SK-N-MC (cell line): ENCODE measurements at regions not wholly inside any gene's neighbourhood (a gene's known extent, or its start where the extent isn't known, plus 50 kb on each side); places are given as distances from the start of the nearest gene placed in this dataset.
"Not testable (repeated sequence)": the region's sequence is repeated elsewhere in the genome, so short reads cannot be mapped to it uniquely, and the experiment has no call there.

Experiments
- DNase-seq: peaks from one replicate; pipeline ENCODE4 v3.0.0-alpha.2; 2011; ENCODE audit warnings: low read depth, low spot score
- H3K27ac ChIP-seq: fragments of 200-600 bp; sonication (generic); 2 replicates; pipeline ENCODE4 v1.5.1; 2016; ENCODE audit warnings: mixed run types
- H3K36me3 ChIP-seq: fragments of 200-600 bp; sonication (generic); 2 replicates; pipeline ENCODE4 v1.6.1; 2017; ENCODE audit warnings: antibody characterized with exemption, low read length, mixed read lengths; ENCODE audit not compliant: insufficient read depth
- H3K4me3 ChIP-seq: fragments of 200-600 bp; sonication (generic); 2 replicates; pipeline ENCODE4 v1.5.1; 2016
- H3K9ac ChIP-seq: fragments of 200-600 bp; sonication (generic); 2 replicates; pipeline ENCODE4 v1.8.0; 2017; ENCODE audit warnings: mixed run types, mixed read lengths; ENCODE audit not compliant: insufficient read length
- H3K9me3 ChIP-seq: fragments of 200-600 bp; sonication (generic); 2 replicates; pipeline ENCODE4 v1.6.1; 2017; ENCODE audit warnings: low read depth, mild to moderate bottlenecking, antibody characterized with exemption, low read length, moderate library complexity, mixed read lengths
- EZH2 ChIP-seq: fragments of 200-600 bp; sonication (generic); IDR thresholded peaks from one replicate; pipeline ENCODE4 v1.6.1; 2017; ENCODE audit warnings: antibody characterized with exemption
- FOXP2 ChIP-seq: optimal IDR thresholded peaks from 2 replicates; pipeline ENCODE3; 2011; ENCODE audit warnings: mild to moderate bottlenecking, moderate library complexity; ENCODE audit not compliant: insufficient read depth; ENCODE audit errors: extremely low read length, control extremely low read depth
- POLR2AphosphoS5 ChIP-seq: IDR thresholded peaks from 2 replicates; pipeline ENCODE4 v1.6.1; 2012; ENCODE audit warnings: mild to moderate bottlenecking, low read depth, low read length, borderline replicate concordance

DNA sequence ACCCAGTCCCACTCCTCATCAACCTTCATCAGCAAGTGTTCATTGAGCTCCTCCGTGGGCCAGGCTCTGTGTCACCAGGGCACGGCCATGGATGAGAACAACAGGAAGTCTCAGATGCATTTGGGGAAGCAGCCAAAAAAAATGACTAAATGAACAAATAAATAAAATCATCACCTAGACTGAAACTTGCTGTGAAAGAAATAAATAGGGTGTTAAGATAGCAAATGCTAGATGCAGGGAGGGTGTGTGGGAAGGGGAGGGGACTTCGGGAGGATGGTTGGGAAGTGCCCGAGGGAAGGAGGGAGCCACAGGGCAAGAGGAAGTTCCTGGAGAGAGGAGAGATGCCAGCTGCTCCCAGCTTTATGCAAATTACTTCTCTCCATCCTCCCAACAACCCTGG is 696.7 kb downstream of the PTPRU start:
- Histone ChIP-seq H3K4me3 (no peak overlapping the region), H3K36me3 (no peaks in the 10 kb centered on the region), H3K9ac (no peak overlapping the region), H3K27ac (no peak overlapping the region), H3K9me3 (no peaks in the 10 kb centered on the region)
- DNase-seq, result no peak
- no peak for TF ChIP-seq EZH2
- TF ChIP-seq FOXP2, result no peak
- TF ChIP-seq POLR2AphosphoS5, result no peak

DNA sequence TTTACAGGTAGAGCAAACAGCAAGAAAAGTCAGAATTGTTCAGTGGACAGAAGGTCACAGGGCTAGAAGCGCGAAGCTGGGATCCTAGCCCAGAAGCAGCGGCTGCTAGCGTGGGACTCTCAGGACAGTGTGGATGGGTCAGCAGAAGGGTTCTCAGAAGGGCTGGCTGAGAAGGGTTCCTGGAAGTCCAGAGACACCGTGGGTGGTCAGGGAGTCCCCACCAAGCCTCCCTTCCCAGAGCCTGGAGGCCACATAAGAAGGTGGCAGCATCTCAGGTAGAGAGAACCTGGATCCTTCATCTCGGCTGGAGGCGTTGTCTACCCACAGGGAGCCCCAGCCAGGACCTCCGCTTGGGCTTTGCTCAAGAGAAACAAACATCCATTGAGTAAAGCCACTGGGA is 696.3 kb downstream of the PTPRU start:
- H3K4me3 ChIP-seq, result no peak overlapping the region
- H3K9ac ChIP-seq, result no peak overlapping the region
- H3K36me3 ChIP-seq, result no peaks in the 10 kb centered on the region
- TF ChIP-seq FOXP2 (no peak), EZH2 (no peak), POLR2AphosphoS5 (no peak)
- no peaks in the 10 kb centered on the region for H3K9me3 ChIP-seq
- DNase-seq, result no peak
- H3K27ac ChIP-seq, result no peak overlapping the region

DNA sequence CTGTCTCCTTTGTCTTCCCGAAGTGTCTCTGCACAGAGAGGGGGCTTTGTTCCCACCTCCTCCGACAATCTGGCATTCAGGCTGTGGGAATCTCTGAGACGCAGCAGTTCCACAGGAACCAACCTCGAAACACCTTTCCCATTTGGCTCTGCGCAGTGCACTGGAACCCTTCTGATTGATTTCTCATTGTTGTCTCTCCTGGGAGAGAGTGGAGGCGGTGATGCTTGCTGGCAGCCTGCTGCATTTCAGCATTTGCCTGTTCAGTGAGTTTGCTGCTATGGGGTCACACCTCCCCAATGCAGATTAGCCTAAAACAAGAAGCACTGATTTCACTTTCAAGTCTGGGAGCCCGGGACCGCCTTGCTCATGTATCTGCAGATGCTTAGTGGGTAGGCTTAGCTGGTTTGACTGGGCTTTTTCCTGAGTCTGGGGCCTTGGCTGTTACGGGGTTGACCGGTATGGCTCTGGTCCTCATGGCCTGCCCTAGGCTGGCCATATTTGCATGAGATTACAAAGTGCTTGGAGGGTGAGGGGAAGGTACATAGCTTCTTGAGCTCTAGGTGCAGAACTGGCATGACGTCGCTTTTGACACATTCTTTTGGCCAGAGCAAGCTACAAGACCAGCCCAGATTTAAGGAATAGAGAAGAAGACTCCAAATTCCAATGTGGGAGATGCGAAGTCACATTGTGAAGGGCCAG is 695.3 kb downstream of the PTPRU start:
- Histone ChIP-seq H3K4me3 (no peak overlapping the region), H3K27ac (no peak overlapping the region), H3K9me3 (no peaks in the 10 kb centered on the region), H3K9ac (no peak overlapping the region), H3K36me3 (no peaks in the 10 kb centered on the region)
- no peak for TF ChIP-seq POLR2AphosphoS5
- no peak for TF ChIP-seq EZH2
- TF ChIP-seq FOXP2, result no peak
- no peak for DNase-seq

DNA sequence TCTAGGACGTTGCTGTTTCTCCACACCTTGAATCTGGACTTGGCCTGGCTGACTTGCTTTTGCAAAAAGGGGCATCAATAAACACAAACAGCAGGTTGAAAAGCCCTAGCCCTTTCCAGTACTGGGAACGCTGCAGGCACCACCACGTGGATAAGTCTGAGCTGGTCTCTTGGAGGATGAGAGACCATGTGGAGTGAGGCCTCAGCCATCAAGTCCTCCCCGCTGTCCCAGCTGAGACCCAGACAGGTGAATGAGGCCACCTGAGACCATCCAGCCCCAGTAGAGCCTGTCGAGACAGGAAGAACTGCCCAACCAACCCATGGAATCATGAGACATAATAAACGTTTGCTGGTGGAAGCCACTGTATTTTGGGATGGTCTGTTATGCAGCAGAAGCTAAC is 688.7 kb downstream of the PTPRU start:
- Histone ChIP-seq H3K4me3 (no peak overlapping the region), H3K27ac (no peak overlapping the region), H3K36me3 (no peaks in the 10 kb centered on the region), H3K9me3 (no peaks in the 10 kb centered on the region), H3K9ac (no peak overlapping the region)
- TF ChIP-seq EZH2 (no peak), POLR2AphosphoS5 (no peak), FOXP2 (no peak)
- DNase-seq, result no peak

DNA sequence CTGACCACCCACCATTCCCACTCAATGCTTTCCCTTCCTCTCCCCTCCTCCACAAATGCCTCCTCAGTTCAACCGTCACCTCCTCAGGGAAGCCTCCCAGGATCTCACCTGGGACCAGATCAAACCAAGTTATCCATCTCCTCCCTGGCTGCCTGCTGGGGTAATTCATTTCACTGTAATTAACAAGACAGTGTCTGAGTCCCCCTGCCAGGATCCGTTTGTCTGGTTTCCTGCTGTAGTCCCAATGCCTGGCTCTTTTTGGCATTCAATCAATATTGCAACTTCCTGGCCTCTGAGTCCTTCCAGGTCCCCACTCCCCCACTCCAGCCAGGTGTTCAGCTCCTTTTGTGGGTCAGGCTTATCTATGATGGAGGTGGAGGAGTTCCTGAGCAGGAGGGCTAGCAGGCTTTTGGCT is 687.7 kb downstream of the PTPRU start:
- H3K36me3 ChIP-seq, result no peaks in the 10 kb centered on the region
- no peak for DNase-seq
- no peaks in the 10 kb centered on the region for H3K9me3 ChIP-seq
- TF ChIP-seq EZH2, result no peak
- TF ChIP-seq FOXP2, result no peak
- no peak for TF ChIP-seq POLR2AphosphoS5
- no peak overlapping the region for H3K27ac ChIP-seq
- H3K4me3 ChIP-seq, result no peak overlapping the region
- no peak overlapping the region for H3K9ac ChIP-seq

DNA sequence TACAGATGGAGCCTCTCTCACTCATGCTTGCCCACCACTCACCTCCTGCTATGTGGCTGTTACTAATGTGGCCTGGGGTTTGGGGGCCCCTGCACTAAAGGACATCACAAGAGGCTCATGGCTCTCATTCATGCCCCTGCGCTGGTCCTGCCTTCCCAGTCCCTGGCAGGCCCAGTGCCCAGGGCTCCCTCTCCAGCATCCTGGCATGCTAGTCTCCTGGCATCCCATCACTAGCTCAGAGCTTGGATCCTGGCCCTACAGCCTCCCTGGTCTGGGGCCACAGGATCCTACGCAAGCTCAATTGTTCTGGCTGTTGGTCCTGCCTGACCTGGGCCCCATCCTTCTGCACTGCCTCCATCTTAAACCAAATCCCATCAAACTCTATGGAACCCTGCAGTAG is 685.4 kb downstream of the PTPRU start:
- H3K9me3 ChIP-seq, result no peaks in the 10 kb centered on the region
- no peaks in the 10 kb centered on the region for H3K36me3 ChIP-seq
- no peak overlapping the region for H3K27ac ChIP-seq
- no peak for TF ChIP-seq FOXP2
- TF ChIP-seq POLR2AphosphoS5, result no peak
- TF ChIP-seq EZH2, result no peak
- no peak overlapping the region for H3K9ac ChIP-seq
- H3K4me3 ChIP-seq, result no peak overlapping the region
- DNase-seq, result no peak

DNA sequence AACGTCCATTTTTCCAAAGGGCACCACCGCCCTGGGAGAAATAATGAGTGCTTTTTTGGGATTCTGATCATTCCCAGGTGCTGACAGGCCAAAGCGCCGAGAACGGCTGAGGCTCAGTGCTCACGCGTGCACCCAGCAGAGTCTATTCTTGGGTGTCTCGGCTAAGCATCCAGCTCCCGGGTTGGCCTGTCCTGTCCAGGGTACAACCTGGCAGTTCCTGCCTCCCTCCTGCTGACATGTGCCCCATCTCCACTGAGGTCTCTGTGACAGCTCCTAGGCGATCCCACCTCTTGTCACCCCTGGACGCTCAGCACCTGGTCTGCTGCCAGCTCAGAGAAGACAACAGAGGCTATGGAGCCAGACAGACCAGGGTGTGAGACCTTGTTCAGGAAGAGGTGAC is 684.5 kb downstream of the PTPRU start:
- no peak overlapping the region for H3K4me3 ChIP-seq
- TF ChIP-seq FOXP2 (no peak), EZH2 (no peak), POLR2AphosphoS5 (no peak)
- H3K9ac ChIP-seq, result no peak overlapping the region
- no peak overlapping the region for H3K27ac ChIP-seq
- H3K36me3 ChIP-seq, result no peaks in the 10 kb centered on the region
- H3K9me3 ChIP-seq, result no peaks in the 10 kb centered on the region
- DNase-seq, result no peak

DNA sequence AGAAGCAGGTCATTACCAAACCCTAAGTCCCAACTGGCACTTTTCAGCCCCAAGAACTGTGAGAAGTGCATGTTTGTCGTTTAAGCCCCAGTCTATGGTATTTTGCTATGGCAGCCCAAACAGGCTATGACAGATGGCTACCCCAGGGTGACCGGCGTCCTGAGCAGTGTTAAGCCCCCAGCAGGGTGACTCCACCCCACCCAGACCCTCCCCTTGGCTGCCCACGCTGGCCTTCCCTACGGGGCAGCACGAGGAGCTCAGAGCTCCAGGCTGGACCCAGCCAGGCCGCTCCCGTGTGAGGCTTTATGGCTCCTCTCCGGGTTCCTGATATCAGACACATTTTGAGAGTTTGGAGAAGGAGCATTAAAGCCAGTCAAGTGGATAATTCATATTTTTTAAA is 684.0 kb downstream of the PTPRU start:
- H3K27ac ChIP-seq, result no peak overlapping the region
- DNase-seq, result no peak
- TF ChIP-seq FOXP2, result no peak
- no peak overlapping the region for H3K9ac ChIP-seq
- no peak overlapping the region for H3K4me3 ChIP-seq
- no peaks in the 10 kb centered on the region for H3K36me3 ChIP-seq
- H3K9me3 ChIP-seq, result no peaks in the 10 kb centered on the region

DNA sequence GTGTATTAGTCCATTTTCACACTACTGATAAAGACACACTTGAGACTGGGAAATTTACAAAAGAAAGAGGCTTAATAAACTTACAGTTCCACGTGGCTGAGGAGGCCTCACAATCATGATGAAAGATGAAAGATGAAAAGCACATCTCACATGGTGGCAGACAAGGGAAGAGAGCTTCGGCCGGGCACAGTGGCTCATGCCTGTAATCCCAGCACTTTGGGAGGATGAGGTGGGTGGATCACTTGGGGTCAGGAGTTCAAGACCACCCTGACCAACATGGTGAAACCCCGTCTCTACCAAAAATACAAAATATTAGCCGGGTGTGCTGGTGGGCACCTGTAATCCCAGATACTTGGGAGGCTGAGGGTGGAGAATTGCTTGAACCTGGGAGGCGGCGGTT is 682.7 kb downstream of the PTPRU start:
- not testable (repeated sequence) for H3K9ac ChIP-seq, H3K27ac ChIP-seq, DNase-seq, H3K36me3 ChIP-seq, H3K9me3 ChIP-seq, H3K4me3 ChIP-seq
